HUDEP-2 (cell line): ENCODE measurements at regions not wholly inside any gene's neighbourhood (a gene's known extent, or its start where the extent isn't known, plus 50 kb on each side); places are given as distances from the start of the nearest gene placed in this dataset.

ENCODE experiments used
- DNase-seq, 76 experiments: peaks; one replicate each; lab custom pipeline; 2025; ENCODE audit not compliant: unreplicated experiment in 76 of 76; lab: John Stamatoyannopoulos, UW

DNA sequence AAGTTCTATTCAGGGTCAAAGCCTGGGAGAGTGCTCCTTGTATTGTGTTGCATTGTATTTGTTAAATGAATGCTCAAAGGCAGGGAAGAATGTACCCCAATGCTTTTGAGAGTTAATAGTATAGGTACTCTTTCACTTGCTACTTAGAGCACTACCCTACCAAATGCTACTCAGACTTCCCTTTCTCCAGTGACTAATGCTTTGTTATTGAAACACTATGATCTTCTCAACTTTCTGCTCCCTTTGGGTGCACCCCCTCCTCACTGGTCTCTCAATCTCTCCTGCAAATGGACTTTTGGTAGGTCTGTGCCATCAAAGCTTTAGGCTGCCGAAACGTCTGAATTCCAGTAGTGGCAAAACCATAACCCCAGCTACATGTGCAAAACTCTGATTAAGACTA is 177.7 kb upstream of the AHR start:
- DNase-seq: no peak

GRCh38 chr7:17121671-17122070 is 176.8 kb upstream of the AHR start:
- no peak for DNase-seq

GRCh38 chr7:17123020-17123419 is 175.4 kb upstream of the AHR start:
- no peak for DNase-seq

- DNase-seq: no peak
These were observed 171.8 kb upstream of the AHR start for GRCh38 chr7:17126413-17127268.

- no peak for DNase-seq
These were observed 169.2 kb upstream of the AHR start for GRCh38 chr7:17129218-17129617.

DNA sequence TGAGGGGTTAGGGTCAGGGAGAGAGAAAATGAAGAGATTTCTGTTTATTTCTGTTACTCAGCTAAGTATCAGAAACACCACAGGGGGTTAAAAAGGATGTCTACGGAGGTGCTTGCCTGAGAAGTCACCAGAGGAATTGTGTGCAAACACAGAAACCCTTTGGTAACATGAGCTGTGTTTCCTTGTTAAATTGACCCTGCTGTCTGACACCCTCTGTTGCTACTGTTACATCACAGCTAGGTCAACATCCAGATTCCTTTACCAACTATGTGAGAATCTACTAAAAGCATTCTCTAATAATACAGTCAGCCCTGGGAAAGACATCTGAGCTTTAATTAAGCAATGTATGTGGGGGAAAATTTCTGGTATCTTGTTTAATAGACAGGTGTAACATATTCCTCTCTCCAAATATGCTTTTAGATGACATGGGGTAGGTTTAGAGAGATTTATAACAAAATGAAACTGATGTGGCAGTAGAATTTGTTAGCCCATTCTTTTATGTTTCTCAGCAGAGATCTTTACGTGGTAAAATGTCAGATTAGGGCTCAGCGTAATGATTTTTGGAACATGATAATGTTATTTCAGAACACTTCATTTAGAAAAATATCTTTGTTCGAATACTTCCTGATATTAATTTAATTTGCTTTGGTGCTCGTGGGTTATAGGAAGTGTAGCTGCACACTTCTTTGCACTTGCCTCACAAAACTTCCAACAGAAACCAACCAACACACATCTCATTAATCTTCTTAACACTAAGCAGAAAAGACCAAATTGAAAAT is 168.0 kb upstream of the AHR start:
- no peak for DNase-seq

DNA sequence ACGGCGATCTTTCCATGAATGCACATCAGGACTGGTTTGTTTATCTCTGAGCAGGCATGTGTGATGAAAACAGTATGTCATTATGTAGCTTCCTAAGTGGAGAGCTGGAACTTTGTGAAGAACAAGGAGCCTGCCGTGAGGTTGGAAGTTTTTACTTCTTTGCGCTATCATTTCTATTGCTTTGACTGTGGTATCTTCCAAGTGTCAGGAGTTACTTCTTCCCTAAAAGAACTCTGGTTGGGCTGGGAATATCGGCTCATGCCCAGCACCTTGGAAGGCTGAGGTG is 167.4 kb upstream of the AHR start:
- no peak for DNase-seq

GRCh38 chr7:17131983-17132655 is 166.3 kb upstream of the AHR start:
- DNase-seq: no peak

- DNase-seq: no peak
These were observed 165.7 kb upstream of the AHR start for GRCh38 chr7:17132726-17133125.

GRCh38 chr7:17133977-17134376 is 164.5 kb upstream of the AHR start:
- DNase-seq: peak in 1 of 76 experiments; percentile 12

- no peak for DNase-seq
These were observed 163.7 kb upstream of the AHR start for GRCh38 chr7:17134786-17135185.

- no peak for DNase-seq
These were observed 162.3 kb upstream of the AHR start for GRCh38 chr7:17136126-17136525.

GRCh38 chr7:17139081-17139480 is 159.4 kb upstream of the AHR start:
- DNase-seq: no peak

DNA sequence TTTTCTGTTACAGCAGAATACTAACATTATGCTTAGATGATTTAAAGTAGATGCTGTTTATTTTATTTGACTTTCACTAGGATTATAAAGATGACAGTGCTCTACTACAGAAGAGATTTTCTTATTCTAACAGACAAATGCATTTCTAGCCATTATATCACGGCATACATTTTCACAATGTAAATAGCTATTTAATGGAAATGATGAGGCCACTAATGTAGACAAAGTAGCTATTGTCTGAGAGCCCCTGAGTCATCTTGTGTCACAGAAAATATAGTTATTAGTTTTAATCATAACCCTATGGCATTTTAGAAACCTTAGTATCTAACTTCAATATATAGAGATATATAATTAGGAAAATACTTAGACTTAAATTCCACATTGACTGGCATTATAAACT is 158.0 kb upstream of the AHR start:
- DNase-seq: no peak

GRCh38 chr7:17142831-17143541 is 155.5 kb upstream of the AHR start:
- no peak for DNase-seq

DNA sequence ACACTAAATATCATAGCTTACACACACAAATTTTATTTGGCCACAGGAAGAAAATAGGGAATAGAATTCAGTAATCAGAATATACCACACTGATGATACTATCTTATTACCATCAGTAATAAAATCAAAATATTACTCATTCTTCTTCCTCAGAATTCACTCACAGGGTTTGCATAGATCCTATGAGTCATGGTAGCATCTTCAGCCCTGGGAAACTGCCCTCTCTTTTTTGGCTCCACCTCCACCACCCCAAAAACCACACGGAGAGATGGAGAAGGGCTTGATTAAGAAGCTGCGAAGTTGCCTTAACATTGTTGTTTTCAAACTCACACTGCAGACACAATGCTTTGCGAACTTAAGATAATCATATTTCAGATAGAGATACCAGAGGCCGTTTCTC is 154.1 kb upstream of the AHR start:
- DNase-seq: peak in 8 of 76 experiments; percentile 2 to 25 (median 4)

DNA sequence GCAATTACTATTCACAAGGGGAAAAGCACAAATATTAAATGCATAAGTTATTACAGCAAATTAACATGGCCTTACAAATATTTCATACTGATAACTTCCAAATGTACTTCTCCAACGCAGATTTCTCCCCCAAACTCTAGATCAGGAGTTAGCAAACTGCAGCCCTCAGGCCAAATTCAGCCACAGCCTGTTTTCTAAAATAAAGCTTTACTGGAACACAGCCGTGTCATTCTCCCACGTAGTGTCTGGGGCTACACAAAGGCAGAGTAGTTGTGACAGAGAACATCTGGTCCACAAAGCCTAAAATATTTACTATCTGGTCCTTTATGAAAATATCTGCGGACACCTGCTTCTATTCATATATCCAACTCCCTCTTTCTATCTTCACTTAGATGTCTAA is 151.8 kb upstream of the AHR start:
- no peak for DNase-seq

- DNase-seq: no peak
These were observed 151.0 kb upstream of the AHR start for GRCh38 chr7:17147409-17147808.

DNA sequence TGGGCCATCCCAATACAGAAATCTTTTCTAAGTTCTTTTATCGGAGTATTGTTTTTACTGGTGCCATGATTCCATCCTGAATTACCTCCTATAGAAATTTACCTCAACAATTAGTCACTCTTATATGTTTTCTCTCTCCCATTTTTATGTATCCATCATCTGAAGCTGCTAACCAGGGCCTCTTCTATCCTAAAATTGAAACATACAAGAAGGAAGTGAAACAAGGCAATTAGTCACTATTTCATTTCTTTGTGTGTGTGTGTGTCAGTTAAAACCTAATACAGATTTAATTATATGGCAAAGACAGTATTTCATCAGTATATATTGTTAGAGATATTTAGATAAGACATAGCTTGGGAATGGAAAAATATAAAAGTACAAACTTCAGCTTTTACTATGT is 148.4 kb upstream of the AHR start:
- DNase-seq: no peak

GRCh38 chr7:17152721-17153120 is 145.7 kb upstream of the AHR start:
- no peak for DNase-seq

DNA sequence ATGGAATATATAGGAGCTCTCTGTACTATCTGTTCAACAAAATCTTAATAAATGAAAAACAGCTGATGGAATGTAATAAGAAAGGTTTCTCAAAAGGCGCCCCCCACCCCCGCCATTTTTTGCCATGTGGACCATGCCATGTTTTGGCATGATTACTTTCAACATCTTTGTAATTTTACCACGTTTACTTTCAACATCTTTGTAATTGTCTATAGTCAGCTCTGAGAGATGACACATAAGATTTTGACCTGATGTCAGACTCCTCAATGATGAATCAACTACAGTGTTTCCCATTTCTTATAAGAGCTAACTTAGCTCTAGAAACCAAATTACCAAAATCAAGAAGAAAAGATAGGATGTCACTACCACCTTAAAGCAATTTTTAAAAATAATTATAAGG is 144.9 kb upstream of the AHR start:
- no peak for DNase-seq
